DMS53 (cell line): ENCODE measurements at regions not wholly inside any gene's neighbourhood (a gene's known extent, or its start where the extent isn't known, plus 50 kb on each side); places are given as distances from the start of the nearest gene placed in this dataset.
"Not testable (repeated sequence)": the region's sequence is repeated elsewhere in the genome, so short reads cannot be mapped to it uniquely, and the experiment has no call there.

Experiments used
- DNase-seq: peaks from one replicate; lab custom pipeline; 2025; lab: John Stamatoyannopoulos, UW

DNA sequence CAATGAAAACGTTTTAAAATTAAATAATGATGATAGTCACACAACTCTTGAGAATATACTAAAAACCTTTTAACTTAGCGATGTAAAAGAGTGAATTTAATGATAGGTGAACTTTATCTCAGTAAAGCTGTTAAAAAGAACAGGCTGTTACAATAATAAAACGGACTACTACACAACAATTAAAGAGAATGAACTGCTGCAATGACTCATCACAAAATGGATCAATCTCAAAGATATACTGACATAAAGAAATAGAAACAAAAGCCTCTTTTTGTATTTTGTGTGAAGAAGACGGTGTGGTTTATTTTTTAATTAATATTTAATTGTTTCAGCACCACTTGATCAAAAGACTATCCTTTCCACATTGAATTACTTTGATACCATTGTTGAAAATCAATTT, 352.4 kb upstream of the GJE1 start:
- DNase-seq: no peak

DNA sequence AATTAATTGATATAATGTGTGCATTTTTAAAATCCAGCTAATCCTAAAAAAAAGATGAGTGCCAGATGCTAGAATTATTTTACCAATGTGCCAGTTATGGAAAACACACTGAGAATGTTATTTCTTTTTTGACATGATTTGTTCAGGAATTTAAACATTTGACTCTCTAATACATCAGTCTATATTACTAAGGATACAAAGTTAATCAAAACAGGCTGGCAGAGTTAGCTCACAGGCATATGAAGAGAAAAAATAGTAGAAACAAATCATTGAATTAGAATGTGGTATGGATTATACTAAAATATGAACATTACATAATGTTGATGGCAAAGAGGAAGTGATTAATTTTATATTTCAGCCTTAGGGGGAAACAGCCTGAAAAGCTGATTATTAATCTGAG, 368.3 kb upstream of the GJE1 start:
- no peak for DNase-seq

GRCh38 chr6:141758430-141758829, 374.3 kb upstream of the GJE1 start:
- no peak for DNase-seq

GRCh38 chr6:141753180-141753579, 379.5 kb upstream of the GJE1 start:
- no peak for DNase-seq

- DNase-seq: peak; percentile 45
Observed at GRCh38 chr6:141752677-141753076, 380.0 kb upstream of the GJE1 start.

- not testable (repeated sequence) for DNase-seq
Observed at GRCh38 chr6:141746324-141746723, 386.4 kb upstream of the GJE1 start.

DNA sequence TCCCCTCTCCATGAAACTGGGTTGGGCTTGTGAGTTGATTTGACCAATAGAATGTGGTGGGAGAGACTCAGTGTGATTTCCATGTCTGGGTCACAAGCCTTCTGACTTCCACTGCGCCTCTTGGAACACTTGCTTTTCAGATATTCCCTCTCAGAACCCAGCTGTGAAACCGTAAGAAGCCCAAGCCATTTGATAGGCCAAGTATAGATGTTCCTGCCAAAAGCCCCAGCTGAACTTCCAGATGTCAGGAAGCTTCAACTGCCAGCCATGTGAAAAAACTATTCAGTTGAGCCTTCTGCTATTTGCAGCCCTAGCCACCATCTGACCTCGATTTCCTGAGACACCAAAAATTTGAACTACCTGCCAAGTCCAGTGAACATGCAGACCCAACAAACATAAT, 387.8 kb upstream of the GJE1 start:
- peak; percentile 46 for DNase-seq

DNA sequence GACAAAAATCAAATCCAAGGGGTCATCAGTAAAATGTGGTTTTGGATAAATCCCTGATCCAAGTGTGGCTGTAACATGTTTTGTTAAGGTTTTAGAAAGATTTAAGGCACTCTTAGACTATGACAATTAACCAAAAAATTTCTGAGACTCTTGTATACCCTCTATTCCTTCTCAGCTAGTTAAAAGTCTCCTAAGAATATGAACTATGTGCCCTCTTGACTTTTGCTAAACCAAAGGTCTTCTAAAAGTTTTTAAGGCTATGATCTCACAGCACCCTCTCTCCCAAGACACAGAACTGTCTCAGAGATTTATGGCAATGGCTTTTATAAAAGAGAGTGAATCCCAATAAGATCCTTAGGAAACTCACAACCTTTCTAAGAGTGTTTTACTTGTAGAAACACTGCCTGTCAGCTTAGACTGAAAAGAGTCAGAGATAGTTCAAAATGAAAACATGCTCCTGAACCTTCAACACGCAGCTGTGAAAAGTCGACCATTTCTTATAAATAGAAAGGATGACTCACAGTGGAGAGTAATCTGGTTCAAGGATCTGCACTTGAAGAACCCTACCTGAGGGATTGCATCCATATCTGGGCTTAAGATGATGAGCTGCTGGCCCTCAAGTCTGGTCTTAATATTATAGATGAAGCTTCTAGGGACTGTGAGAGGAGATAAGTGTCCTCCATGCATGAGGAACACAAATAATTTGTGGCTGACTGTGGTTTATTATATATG, 388.4 kb upstream of the GJE1 start:
- peak; percentile 60 for DNase-seq

DNA sequence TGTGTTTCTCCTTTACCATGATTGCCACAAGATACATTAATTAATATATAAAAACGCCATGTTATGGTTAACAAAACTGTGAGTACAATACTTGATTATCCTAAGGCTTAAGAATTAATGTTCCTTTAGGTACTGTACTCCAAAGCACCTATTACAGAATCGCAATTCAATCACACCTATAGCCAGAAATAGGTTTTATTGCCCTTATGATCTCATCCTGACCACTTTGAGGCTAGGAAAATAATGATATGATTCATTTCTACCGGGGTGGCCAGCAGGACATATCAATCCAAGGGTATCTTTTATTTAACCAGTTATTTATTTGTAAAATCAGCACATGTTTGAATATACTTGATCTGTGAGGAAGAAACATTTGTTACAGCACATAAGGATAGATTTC, 396.6 kb upstream of the GJE1 start:
- DNase-seq: peak; percentile 28

- no peak for DNase-seq
Observed at GRCh38 chr6:141735126-141735525, 397.6 kb upstream of the GJE1 start.

GRCh38 chr6:141734071-141734840, 398.5 kb upstream of the GJE1 start:
- no peak for DNase-seq

GRCh38 chr6:141729146-141729545, 403.6 kb upstream of the GJE1 start:
- no peak for DNase-seq

DNA sequence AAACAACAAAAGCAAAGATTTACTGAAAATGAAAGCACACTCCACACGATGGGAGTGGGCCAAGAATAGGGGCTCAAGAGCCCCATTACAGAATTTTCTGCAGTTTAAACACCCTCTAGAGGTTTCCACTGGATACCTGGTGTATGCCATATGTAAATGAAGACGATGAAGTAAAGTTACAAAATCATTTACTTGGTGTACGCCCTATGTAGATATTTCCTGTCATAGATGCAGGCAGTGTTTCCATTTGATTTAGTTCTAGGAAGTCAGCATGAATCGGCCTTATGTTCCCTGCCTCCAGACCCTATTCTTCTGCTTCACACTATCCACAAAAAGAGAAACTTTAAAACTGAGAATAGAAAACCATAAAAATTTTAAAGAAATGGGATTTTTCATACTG, 404.4 kb upstream of the GJE1 start:
- DNase-seq: no peak

DNA sequence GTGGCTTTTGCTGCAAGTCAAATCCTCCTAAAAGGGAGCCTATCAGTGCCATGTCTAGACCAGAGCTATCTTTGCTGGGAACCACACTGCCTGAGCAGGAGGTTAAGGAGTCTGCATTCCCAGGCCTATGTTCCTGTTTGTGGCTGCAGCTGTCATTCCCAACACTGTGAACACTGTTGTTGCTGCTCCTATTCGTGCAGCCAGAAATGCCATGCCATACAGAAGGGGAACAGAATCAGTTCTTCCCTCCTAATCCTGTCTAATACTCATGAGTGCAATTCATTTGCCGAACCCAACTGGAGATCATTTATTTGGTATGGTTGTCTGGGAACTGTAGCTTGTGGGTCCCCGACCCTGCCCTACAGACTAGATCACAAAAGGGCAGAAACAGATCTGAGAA, 406.5 kb upstream of the GJE1 start:
- DNase-seq: no peak

- DNase-seq: no peak
Observed at GRCh38 chr6:141724731-141725130, 408.0 kb upstream of the GJE1 start.

- no peak for DNase-seq
Observed at GRCh38 chr6:141719476-141719875, 413.2 kb upstream of the GJE1 start.

DNA sequence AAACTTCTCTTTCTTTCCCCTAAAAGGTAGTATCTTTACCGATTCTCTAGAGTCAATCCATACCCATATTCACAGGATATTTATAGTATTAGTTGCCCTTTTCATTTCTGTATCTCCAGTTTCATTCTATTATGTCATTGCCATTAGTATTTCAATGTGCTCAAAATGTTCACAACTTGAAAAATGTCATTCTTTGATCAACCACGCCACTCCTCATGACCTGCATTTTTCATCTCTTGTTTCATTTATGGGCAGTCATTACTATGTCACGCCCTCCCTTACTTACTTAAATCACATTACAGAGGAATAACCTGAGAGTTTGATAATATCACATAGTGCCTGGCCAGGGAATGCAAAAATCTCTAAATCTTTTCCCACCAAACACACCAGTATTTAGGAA, 427.3 kb upstream of the GJE1 start:
- no peak for DNase-seq

DNA sequence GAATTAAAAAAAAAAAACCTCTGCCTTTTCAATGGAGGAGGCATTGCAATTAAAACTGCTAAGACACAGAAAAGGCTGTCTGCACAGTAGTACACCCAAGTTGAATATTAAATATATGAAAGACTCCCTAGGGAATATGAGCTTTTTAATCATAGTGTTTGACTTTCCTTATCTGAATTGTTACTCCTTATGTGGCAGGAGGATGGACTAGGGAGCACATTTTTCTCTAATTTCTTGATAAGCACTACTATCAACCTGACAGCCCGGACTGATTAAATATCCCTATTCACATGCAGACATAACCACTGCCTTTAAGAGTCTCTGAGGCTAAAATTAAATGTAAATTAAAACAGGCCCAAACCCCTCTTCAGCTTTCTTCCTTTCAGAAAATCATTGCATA, 428.6 kb upstream of the GJE1 start:
- DNase-seq: no peak

DNA sequence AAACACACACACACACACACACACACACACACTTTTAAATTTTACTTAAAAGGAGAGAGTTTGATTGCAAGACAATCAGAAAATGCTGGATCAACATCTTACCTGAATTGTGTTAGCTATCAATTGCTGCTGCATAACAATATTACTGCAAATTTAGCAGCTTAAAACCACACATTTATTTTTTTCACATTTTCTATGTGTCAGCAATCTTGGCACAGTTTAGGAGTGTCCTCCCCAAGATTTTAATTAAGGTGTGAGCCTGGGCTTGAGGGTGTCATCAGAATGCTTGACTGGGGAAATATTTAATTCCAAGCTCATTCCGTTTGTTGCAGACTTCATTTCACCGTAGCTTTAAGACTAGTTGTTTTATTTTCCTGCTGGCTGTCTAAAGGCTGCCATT, 431.0 kb upstream of the GJE1 start:
- DNase-seq: no peak

DNA sequence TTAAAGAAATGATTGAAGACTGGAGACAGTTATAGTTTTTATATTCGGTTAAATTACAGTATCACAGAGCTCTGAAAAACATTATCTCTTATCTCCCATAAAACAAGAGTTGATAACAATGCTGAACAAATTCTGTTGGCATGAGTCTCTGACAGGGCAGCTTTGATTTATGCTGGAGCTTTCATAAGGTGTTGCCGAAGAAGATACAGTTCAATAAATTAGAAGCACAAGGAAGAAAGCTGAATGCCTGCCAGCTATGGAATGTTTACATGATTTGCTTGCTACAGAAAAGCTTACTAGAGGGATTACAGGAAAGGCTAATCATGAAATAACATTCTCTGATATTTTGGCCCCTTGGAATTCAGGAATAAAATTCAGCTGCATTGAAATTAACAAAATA, 431.9 kb upstream of the GJE1 start:
- DNase-seq: no peak

DNA sequence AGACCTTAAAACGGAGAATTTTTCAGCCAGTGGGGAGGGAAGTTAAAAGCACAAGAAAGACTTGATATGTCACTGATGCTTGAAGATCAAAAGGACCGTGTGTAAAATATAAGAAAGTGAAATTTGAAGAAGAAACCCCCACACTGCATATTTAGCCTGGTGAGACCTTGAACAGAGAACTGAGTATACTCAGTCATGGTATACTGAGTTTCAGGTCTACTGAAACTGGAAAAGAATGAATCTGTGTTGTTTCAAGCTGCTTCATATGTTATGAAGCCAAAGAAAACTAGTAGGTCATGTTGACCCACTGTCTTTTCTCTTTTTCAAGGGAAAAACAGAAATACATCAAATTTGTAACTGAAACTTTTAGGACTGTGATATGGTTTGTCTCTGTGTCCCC, 443.8 kb upstream of the GJE1 start:
- no peak for DNase-seq

- no peak for DNase-seq
Observed at GRCh38 chr6:141685416-141685815, 447.3 kb upstream of the GJE1 start.

DNA sequence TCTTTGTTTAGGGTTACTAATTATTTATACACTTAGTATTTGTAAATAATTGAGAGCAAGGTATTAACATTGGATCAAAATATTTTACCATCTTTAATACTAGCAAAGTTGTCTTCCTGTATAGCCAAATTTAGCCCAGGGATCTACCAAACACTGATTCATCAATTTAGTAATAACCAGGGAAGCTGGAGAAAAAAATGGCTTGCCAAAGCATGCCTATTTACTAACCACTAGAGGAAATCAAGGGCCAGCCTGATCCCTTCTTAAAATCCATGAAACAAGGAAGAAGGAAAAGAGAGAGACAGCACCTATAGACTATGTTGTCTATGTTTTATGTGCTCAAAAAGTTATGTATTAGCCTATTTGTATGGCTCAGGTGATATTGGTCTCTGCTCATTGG, 450.3 kb upstream of the GJE1 start:
- peak; percentile 15 for DNase-seq
